AG04450 (cell line): ENCODE measurements at regions not wholly inside any gene's neighbourhood (a gene's known extent, or its start where the extent isn't known, plus 50 kb on each side); places are given as distances from the start of the nearest gene placed in this dataset.

Experiments
- CTCF ChIA-PET: fragments of 300-600, 350-600 bp; formaldehyde crosslinking; extraction: SDS; loops from one replicate; lab custom pipeline; 2022; ENCODE audit warnings: antibody characterized with exemption, inconsistent platforms; lab: Charles Lee
- POLR2A ChIA-PET: fragments of 350-600 bp; formaldehyde crosslinking; extraction: SDS; loops from one replicate; lab custom pipeline; 2021; ENCODE audit warnings: antibody characterized with exemption, inconsistent platforms; lab: Yijun Ruan, JAX
- DNase-seq: peaks from one replicate; pipeline ENCODE4 v3.0.0-alpha.2; 2011; ENCODE audit warnings: low read depth, low spot score
- H3K27ac ChIP-seq: one replicate; pipeline ENCODE4 v1.5.1; 2012; ENCODE audit warnings: low read depth, low read length, control low read depth
- H3K27me3 ChIP-seq: one replicate; pipeline ENCODE4 v1.6.0; 2012; ENCODE audit warnings: low read length; ENCODE audit not compliant: control insufficient read depth, insufficient read depth
- H3K4me3 ChIP-seq: 2 replicates; pipeline ENCODE4 v1.5.1; 2011; ENCODE audit warnings: mild to moderate bottlenecking, low read depth, low read length, control low read depth
- H3K9me3 ChIP-seq: 2 replicates; pipeline ENCODE4 v1.5.1; 2012; ENCODE audit warnings: low read length; ENCODE audit not compliant: control insufficient read depth, insufficient read depth
- TF ChIP-seq, protein P1 (sequence below): IDR thresholded peaks from 2 replicates; pipeline ENCODE4 v1.5.1; 2011; ENCODE audit warnings: low read depth, low read length, control low read depth, inconsistent platforms

DNA sequence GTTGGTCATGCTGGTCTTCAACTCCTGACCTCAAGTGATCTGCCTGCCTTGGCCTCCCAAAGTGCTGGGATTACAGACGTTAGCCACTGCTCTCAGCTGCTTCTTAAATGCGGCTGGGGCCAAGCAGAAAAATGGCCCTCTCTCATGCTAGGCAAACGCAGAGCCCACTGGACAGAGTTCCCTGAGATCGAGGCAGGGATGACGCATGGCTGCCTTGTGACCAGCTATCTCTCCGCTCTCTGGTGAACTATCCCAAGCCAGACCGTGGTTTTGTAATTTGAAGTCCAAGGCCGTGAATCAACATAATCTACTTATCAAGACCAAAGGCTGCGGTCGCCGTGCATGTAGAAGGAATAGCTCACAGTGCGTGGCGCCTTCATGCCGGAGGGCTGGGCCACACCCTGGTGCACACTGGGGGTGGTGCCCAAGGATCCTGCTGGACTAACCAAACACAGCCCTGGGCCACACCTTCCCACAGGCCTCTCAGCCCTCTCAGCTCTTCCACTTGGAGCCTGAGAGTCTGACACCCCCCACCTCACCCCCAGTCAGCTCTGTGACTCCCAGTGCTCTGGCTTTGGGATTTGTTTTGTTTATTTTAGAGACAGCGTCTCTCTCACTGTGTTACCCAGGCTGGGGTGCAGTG, 88.1 kb upstream of the CUX1 start:
- peak; percentile 64 for DNase-seq

DNA sequence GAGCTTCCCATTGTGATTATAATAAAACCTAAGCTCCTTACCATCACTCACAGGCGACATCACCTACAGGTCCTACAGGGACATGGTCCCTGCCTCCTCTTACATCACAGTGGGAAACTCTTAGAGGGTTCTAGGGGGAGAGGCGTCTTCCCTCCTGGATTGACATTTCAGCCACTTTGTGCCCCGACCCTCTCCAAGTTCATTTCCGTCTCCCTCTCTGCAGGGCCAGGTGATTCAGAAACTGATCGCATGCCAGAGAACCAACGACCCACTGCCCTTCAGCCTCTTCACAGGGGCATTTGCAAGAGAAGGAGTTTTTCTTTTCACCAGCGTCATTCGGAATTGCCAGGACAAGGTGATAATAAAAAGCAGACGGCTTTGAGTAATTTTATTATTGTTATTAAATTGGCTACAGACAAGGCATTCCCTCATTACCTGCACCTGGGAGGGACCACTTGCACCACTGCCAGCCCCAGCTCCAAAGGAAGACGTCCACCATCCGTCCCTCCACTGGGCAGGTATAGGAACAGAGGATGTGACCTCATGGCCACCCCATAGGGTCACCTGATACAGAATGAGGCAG, 85.8 kb upstream of the CUX1 start:
- no peak for DNase-seq
- peaks cover 3% of the 10 kb centered on the region for H3K27me3 ChIP-seq
- H3K9me3 ChIP-seq = peaks cover 4% of the 10 kb centered on the region; the same call in 1 of the 2 replicates
- POLR2A ChIA-PET = no interaction called here
- CTCF ChIA-PET = interaction anchor here (0.6 kb wide), 1 partner anchor 12 kb away, joined by 3 read pairs; no protein-coding TSS in a partner anchor
- H3K4me3 ChIP-seq = no peak overlapping the region
- H3K27ac ChIP-seq = no peak overlapping the region
- TF ChIP-seq, protein P1, sequence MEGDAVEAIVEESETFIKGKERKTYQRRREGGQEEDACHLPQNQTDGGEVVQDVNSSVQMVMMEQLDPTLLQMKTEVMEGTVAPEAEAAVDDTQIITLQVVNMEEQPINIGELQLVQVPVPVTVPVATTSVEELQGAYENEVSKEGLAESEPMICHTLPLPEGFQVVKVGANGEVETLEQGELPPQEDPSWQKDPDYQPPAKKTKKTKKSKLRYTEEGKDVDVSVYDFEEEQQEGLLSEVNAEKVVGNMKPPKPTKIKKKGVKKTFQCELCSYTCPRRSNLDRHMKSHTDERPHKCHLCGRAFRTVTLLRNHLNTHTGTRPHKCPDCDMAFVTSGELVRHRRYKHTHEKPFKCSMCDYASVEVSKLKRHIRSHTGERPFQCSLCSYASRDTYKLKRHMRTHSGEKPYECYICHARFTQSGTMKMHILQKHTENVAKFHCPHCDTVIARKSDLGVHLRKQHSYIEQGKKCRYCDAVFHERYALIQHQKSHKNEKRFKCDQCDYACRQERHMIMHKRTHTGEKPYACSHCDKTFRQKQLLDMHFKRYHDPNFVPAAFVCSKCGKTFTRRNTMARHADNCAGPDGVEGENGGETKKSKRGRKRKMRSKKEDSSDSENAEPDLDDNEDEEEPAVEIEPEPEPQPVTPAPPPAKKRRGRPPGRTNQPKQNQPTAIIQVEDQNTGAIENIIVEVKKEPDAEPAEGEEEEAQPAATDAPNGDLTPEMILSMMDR = no peak

More for the DNA sequence above, 88.1 kb upstream of the CUX1 start:
- TF ChIP-seq, protein P1 = no peak
- H3K9me3 ChIP-seq = peaks cover under 1% of the 10 kb centered on the region; the same call in 1 of the 2 replicates
- ChIA-PET POLR2A (interaction anchor here (0.5 kb wide), 1 partner anchor 14 kb away, joined by 5 read pairs; no protein-coding TSS in a partner anchor), CTCF (interaction anchor here (0.8 to 1.1 kb wide), 2 partner anchors 14 to 124 kb away, joined by 3 to 6 read pairs; no protein-coding TSS in a partner anchor)
- H3K27ac ChIP-seq = peak overlapping the region; percentile 57
- no peak overlapping the region for H3K4me3 ChIP-seq
- peaks cover 3% of the 10 kb centered on the region for H3K27me3 ChIP-seq

DNA sequence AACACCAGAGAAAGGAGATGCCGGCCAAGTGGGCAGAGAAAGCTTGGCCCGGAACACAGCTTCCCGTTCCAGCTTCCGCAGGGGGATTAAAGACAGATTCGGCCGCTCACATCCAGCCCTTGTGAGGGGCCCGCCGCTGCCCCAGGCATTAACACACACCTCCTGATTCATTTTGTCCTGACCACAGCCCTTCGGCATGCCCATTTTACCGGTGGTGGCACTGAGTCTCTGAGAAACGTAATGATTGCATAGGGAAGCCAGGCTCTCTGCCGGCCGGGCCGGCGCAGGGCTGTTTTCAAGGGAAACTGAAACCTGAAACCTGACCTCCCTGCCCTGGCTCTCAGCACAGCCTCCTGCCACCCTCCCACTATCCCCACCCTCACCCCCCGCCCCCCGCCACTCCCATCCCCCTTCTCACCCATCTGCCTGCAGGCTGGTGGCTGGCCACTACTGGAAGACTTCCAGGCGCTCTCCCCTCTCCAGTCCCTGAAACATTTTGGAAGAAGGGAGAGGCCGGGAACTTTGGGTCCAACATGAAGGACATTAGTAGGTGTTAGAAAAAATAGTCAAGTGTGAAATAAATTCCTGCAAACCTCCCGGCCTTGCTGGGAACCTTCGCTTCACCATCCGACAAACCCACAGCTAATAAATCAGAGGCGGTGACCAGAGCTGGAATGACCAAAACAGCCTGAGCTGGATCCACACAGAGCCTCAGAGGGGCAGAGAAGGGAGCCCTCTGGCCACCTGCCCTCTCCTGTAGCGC, 83.5 kb upstream of the CUX1 start:
- DNase-seq = no peak
- Histone ChIP-seq H3K27me3 (peaks cover 3% of the 10 kb centered on the region), H3K9me3 (peaks cover 4% of the 10 kb centered on the region; the same call in 1 of the 2 replicates), H3K27ac (no peak overlapping the region), H3K4me3 (peak overlapping the region; percentile 38)
- ChIA-PET POLR2A (interaction anchor here (0.6 to 1.1 kb wide), 4 partner anchors 9 to 132 kb away, joined by 3 to 6 read pairs (median 3); no protein-coding TSS in a partner anchor), CTCF (interaction anchor here (1.0 to 1.3 kb wide), 2 partner anchors 9 to 45 kb away, joined by 3 to 4 read pairs; no protein-coding TSS in a partner anchor)
- TF ChIP-seq, protein P1 = no peak

DNA sequence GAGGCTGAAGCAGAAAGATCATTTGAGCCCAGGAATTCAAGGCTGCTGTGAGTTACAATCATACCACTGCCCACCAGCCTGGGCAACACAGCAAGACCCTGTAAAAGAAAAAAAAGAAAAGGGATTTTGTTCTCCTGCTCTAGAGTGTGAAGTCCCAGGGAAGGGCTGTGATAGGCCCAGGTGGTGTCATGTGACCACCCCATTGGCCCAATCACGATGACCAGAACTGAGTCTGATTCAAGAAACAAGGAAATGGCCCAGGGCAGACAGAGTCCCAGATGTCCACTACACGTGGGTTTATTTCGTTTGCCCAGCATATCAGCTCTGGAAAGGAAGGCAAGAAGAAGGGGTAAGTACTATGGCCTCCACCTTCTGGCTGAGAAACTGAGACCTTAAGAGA, 81.3 kb upstream of the CUX1 start:
- Histone ChIP-seq H3K9me3 (peaks cover 4% of the 10 kb centered on the region; the same call in 1 of the 2 replicates), H3K27ac (no peak overlapping the region), H3K27me3 (peaks cover 4% of the 10 kb centered on the region), H3K4me3 (no peak overlapping the region)
- DNase-seq = no peak
- TF ChIP-seq, protein P1 = no peak
- ChIA-PET CTCF (no interaction called here), POLR2A (no interaction called here)
